ENCODE measurements at regions not wholly inside any gene's neighbourhood (a gene's known extent, or its start where the extent isn't known, plus 50 kb on each side); places are given as distances from the start of the nearest gene placed in this dataset.

DNA sequence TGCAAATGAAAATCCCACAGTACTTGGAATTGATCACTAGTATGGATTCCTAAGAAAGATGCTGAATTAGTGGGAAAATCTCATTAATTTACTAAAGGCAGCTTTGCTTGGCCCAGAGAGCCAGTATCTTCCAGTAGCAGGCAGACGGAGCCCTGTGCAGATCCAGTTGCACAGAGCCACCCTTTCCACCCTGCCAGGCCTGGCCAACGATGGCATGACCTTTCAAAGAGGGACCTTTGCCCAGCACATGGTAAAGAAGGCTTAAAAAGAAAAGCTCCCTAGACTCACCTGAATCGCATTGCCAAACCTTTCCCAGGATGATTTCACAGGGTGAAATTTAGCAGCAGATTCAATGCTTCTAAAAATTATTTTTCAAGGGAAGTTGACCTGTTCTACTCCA is 170.5 kb upstream of the CAMK1G start:
- DNase-seq: no peak
- TF ChIP-seq POLR2AphosphoS5 (IDR thresholded peaks at IDR 0.05): no peak
- no peak for TF ChIP-seq EP300 (IDR thresholded peaks at IDR 0.05; ENCODE audit: low read depth)
- TF ChIP-seq, protein P1, sequence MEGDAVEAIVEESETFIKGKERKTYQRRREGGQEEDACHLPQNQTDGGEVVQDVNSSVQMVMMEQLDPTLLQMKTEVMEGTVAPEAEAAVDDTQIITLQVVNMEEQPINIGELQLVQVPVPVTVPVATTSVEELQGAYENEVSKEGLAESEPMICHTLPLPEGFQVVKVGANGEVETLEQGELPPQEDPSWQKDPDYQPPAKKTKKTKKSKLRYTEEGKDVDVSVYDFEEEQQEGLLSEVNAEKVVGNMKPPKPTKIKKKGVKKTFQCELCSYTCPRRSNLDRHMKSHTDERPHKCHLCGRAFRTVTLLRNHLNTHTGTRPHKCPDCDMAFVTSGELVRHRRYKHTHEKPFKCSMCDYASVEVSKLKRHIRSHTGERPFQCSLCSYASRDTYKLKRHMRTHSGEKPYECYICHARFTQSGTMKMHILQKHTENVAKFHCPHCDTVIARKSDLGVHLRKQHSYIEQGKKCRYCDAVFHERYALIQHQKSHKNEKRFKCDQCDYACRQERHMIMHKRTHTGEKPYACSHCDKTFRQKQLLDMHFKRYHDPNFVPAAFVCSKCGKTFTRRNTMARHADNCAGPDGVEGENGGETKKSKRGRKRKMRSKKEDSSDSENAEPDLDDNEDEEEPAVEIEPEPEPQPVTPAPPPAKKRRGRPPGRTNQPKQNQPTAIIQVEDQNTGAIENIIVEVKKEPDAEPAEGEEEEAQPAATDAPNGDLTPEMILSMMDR (IDR thresholded peaks at IDR 0.05): no peak
- no peak for TF ChIP-seq POLR2A (IDR thresholded peaks at IDR 0.05)
- Histone ChIP-seq H3K9me3 (no peaks in the 10 kb centered on the region), H3K27ac (no peak overlapping the region), H3K4me3 (no peak overlapping the region), H3K4me1 (peaks cover 0 to 4% (median 0%) of the 10 kb centered on the region in 4 donors), H3K36me3 (no peaks in the 10 kb centered on the region), H3K27me3 (no peaks in the 10 kb centered on the region)
- WGBS, 2 donors (ENCODE audit: low coverage in 1 of 2): 79 to 90% methylated on average over 1 to 3 of the region's 3 CpGs
- in situ Hi-C loops (cut with MboI; ENCODE audit: low pct_ligation_motif_present in 1 of 4, low pct_unique_long_range_greater_than_20kb in 1 of 4, low sequenced_read_pairs in 3 of 4): no loop called here
- intact Hi-C loops (cut with DNase I; ENCODE audit: low total_unique reads): no loop called here

DNA sequence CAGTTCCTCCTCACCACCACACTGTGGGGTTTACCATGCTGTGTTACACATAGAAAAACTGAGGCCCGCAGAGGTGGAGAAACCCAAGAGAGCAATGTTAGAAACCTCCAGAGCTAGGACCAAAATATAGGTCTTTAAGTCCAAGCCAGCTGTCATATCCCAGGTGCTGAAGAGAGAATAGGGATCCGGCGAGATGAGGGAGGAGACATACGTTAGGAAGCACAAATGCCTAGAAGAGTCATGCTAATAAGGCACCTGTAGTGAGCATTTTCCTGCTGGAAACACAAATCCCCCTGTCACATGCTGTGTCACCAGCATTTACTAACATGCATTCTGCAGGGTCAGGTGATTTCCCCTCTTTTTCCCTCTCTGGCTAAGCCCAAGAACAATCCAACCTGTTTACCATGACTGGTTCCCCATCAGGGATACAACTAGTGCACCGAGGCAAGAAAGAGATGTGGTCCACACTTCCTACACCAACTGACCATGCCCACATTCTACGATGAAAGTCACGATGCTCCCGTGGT is 168.6 kb upstream of the CAMK1G start:
- in situ Hi-C loops (cut with MboI; ENCODE audit: low pct_ligation_motif_present in 1 of 4, low pct_unique_long_range_greater_than_20kb in 1 of 4, low sequenced_read_pairs in 3 of 4) (no loop called here), intact Hi-C loops (cut with DNase I; ENCODE audit: low total_unique reads) (no loop called here)
- no peaks in the 10 kb centered on the region for H3K9me3 ChIP-seq
- H3K4me3 ChIP-seq: no peak overlapping the region
- H3K27ac ChIP-seq: no peak overlapping the region
- H3K4me1 ChIP-seq: peaks cover 0 to 4% (median 0%) of the 10 kb centered on the region in 4 donors
- TF ChIP-seq, protein P1 (IDR thresholded peaks at IDR 0.05): no peak
- TF ChIP-seq EP300 (IDR thresholded peaks at IDR 0.05; ENCODE audit: low read depth) (no peak), POLR2AphosphoS5 (IDR thresholded peaks at IDR 0.05) (no peak), POLR2A (IDR thresholded peaks at IDR 0.05) (no peak)
- H3K27me3 ChIP-seq: no peaks in the 10 kb centered on the region
- H3K36me3 ChIP-seq: no peaks in the 10 kb centered on the region
- WGBS, 2 donors (ENCODE audit: low coverage in 1 of 2): 80 to 85% methylated on average over 2 to 8 of the region's 8 CpGs
- no peak for DNase-seq

DNA sequence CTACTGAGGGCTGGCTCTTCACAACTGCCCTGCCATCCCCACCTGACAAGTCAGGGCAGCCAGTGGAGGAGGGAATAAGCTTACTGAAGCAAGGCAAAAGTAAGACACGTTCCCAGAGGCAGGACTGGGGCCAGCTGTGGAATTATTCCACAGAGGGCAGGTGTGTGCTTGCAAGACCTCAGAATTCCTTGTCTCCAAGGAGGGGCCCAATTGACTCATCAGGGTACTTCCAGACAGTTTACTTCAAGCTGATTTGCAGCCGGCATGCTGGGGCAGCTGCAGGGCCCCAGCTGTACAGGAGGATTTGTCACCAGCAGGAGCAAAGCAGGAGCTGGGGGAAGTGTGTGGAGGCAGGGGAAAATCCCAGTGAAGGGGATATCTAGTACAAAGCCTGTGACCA is 167.5 kb upstream of the CAMK1G start:
- Histone ChIP-seq H3K4me3 (no peak overlapping the region), H3K36me3 (no peaks in the 10 kb centered on the region), H3K27ac (no peak overlapping the region), H3K27me3 (no peaks in the 10 kb centered on the region), H3K9me3 (no peaks in the 10 kb centered on the region), H3K4me1 (peaks cover 0 to 4% (median 0%) of the 10 kb centered on the region in 4 donors)
- intact Hi-C loops (cut with DNase I; ENCODE audit: low total_unique reads) (no loop called here), in situ Hi-C loops (cut with MboI; ENCODE audit: low pct_ligation_motif_present in 1 of 4, low pct_unique_long_range_greater_than_20kb in 1 of 4, low sequenced_read_pairs in 3 of 4) (no loop called here)
- no peak for TF ChIP-seq POLR2A (IDR thresholded peaks at IDR 0.05)
- TF ChIP-seq, protein P1 (IDR thresholded peaks at IDR 0.05): no peak
- no peak for TF ChIP-seq POLR2AphosphoS5 (IDR thresholded peaks at IDR 0.05)
- no peak for TF ChIP-seq EP300 (IDR thresholded peaks at IDR 0.05; ENCODE audit: low read depth)
- 53% methylated on average over 2 of the region's 2 CpGs; no CpG with 5 or more reads in 1 of the 2 donors for WGBS, 2 donors (ENCODE audit: low coverage in 1 of 2)
- DNase-seq: no peak

DNA sequence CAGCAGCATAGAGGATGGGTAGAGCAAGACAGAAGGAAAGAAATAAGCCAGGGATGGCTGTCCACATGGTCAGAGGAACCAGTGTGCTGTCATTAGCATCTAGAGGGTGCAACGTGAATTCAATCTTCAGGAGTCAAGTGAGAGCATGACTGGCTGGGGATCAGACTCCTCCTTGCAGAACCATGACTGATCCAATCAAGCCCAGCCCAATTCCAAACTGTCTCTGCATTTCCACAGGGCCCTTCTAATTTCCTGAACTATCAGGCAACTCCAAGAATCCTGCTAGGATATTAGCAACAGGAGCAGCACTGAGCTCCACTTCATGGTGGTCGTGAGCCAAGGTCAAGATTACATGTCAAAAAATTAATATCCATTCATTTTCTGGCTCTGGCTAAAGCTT is 166.8 kb upstream of the CAMK1G start:
- intact Hi-C loops (cut with DNase I; ENCODE audit: low total_unique reads) (no loop called here), in situ Hi-C loops (cut with MboI; ENCODE audit: low pct_ligation_motif_present in 1 of 4, low pct_unique_long_range_greater_than_20kb in 1 of 4, low sequenced_read_pairs in 3 of 4) (no loop called here)
- Histone ChIP-seq H3K36me3 (no peaks in the 10 kb centered on the region), H3K4me3 (no peak overlapping the region), H3K27ac (no peak overlapping the region), H3K9me3 (no peaks in the 10 kb centered on the region), H3K27me3 (no peaks in the 10 kb centered on the region), H3K4me1 (peaks cover 0 to 4% (median 0%) of the 10 kb centered on the region in 4 donors)
- DNase-seq: no peak
- TF ChIP-seq EP300 (IDR thresholded peaks at IDR 0.05; ENCODE audit: low read depth): no peak
- TF ChIP-seq POLR2A (IDR thresholded peaks at IDR 0.05): no peak
- TF ChIP-seq, protein P1 (IDR thresholded peaks at IDR 0.05): no peak
- no peak for TF ChIP-seq POLR2AphosphoS5 (IDR thresholded peaks at IDR 0.05)
- WGBS, 2 donors (ENCODE audit: low coverage in 1 of 2): 64 to 71% methylated on average over 1 to 2 of the region's 2 CpGs
